Esophagus mucosa (tissue), 1 donor: ENCODE measurements at regions not wholly inside any gene's neighbourhood (a gene's known extent, or its start where the extent isn't known, plus 50 kb on each side); places are given as distances from the start of the nearest gene placed in this dataset.

Experiments used
- ATAC-seq: fragments of 200-7000 bp; cut with Tn5 transposase; one replicate; pipeline ENCODE4 v1.9.1; 2020
- donor health status: DM: yes; HTN: yes; CAD: no.

- ATAC-seq = no peak
Observed at GRCh38 chr9:126127591-126127990, 199.0 kb upstream of the MVB12B start.

- no peak for ATAC-seq
Observed at GRCh38 chr9:126128494-126129142, 198.0 kb upstream of the MVB12B start.

- ATAC-seq = no peak
Observed at GRCh38 chr9:126131066-126132010, 195.3 kb upstream of the MVB12B start.

DNA sequence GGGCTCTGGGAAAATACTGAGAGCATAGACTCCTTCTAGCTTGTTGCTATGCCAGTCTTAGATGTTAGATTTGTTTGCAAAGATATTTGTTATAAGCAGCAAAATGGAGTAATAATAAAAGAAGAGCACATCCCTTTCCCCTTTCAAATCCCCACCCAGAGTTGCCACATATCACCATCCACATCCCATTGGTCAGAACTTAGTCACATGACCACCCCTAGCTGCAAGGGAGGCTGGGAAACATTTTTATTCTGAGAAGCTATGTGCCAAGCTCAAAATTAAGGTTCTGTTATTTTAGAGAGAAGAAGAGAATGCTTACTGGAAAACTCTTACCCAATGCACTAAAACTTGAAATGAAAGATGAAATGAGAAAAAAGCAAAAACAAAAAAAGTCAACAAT is 193.9 kb upstream of the MVB12B start:
- no peak for ATAC-seq

DNA sequence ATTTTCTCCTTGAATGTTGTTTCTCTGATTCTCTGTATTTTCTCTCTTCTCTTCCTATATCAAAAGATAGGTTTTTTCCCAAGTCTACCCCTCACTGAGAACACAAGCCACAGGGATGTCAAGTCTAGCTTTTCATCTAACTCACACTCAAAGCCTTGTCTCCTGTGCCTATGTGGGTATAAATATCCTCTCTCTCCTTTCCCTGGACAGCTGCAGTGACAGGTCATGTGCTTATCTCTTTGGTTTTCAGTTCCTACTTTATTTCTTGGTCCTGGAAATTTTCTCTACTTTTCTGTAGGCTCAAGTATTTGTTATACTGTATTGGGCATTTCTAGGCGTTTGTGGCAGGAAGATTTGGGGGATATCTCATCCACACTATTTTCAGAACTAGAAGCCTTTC is 182.4 kb upstream of the MVB12B start:
- ATAC-seq = no peak

- ATAC-seq = no peak
Observed at GRCh38 chr9:126144603-126145456, 181.8 kb upstream of the MVB12B start.

- no peak for ATAC-seq
Observed at GRCh38 chr9:126145887-126146253, 180.8 kb upstream of the MVB12B start.

- peak; percentile 62 for ATAC-seq
Observed at GRCh38 chr9:126146254-126147145, 180.1 kb upstream of the MVB12B start.

GRCh38 chr9:126147186-126147935 is 179.3 kb upstream of the MVB12B start:
- ATAC-seq = no peak

DNA sequence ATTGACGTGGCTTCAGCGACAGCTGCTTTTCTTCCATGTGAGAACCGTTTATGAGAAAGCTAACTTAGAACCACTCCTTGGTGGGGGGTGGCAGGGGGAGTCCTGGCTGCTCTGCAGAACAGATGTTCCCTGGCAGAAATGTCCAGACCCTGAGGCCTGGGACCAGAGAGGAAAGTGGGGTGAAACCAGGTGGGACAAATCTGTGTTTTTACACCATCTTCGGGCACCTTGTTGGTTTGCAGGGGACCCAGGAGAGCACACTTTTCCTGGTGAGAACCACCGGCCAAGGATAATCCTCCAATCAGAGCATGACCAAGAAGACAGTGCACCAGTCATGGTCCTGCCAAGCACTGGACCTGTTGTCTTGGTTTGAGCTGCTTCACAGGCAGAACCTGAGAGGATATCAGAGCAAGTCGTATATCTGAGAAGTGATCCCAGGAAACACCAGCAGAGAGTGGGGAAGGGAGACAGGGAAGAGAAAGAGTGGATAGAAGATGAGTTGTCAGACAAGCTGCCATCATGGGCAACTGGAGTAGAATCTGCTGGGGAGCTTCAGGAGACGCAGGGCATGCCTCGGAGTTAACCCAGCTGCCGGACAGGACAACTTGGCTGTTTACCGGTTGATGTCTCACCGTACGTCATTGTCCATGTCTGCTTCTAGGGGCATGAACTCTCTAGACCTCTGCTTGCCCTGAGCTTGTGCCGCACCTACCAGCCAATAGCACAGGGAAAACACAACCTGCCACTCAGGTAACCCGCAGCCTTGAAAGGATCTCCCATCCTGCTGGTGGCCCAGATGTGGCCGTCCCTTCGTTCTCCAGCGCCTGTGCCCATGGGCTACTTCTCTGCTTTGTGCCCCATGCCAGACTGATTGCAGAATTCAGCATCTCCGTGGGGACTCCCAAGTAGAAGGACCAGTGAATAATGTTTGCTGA is 178.4 kb upstream of the MVB12B start:
- no peak for ATAC-seq

GRCh38 chr9:126148994-126149393 is 177.6 kb upstream of the MVB12B start:
- no peak for ATAC-seq

DNA sequence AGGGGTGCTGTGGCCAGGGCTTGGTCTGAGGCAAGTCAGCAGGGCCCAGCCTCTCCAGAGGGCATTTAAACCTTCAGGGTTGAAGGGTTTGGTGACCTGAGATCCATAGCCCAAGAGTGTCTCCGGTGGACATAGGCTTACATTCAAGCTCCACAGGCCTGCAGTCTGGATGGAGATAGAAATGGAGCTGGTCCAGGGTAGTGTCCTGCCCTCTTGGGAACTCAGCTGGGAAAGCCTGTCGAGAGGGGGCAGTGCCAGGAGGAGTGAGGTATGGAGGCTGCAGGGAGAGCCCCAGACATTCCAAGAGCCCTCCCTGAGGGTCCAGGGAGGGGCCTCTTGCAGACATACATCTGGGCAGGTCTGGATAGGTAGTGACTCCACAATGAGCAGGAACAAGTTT is 177.0 kb upstream of the MVB12B start:
- no peak for ATAC-seq

DNA sequence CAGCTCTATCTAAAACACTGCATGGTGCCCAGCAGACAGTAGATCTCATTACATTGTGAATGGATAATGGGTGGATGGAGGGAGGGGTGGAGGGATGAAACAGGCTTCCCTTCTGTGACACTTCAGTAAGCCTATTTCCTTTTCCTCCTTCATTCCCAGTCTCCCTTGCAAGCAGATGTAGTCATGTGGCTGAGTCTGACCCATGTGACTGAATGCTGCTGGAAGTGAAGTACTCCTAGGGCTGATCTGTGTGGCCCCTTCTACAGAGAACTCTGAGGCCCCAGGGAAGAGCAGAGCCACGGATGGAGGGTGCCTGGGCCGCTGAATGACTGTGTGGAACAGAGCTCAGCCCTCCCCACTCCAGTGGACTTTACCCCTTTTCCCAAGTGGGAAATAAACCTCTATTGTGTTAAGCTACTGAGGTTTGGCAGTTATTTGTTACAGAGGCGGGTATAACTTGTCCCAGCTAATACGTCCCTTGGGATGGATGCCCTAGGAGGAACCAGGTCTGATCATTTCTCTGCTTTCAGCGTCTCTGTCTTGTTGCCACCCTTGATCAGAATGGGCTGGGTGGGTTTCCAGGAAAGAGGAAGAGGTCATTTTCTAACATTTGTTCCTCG is 176.1 kb upstream of the MVB12B start:
- no peak for ATAC-seq

DNA sequence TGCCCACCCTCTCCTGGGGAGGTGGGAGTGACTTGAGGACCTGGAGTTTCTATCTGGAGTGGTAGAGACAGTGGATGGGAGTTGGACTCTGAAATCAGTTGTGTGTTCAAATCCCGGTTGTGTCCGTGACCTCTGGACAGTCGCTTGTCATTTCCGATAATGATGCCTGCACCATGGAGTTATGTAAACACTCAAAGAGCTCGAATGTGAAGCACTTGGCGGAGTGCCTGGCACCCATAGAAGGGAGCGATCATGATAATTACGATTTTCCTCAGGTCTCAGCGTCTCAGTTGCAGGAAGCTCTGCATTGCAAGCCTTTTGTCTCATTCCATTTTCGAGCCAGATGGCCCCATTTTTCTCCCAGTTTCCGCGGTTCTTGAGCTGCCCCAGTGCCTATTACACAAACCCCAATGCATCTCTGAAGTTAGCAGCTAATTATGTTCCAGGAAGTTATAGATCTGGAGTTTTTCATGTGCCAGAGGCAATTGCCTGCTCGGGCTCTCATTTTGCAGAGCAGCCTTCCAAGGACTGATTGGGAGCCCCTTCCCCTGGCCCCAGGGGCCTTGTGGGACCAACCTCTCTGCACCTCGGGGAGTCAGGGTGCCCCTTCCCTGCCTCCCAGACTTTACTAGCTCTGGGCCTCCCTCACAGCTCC is 175.5 kb upstream of the MVB12B start:
- ATAC-seq = no peak

GRCh38 chr9:126151686-126152134 is 174.9 kb upstream of the MVB12B start:
- ATAC-seq = no peak

DNA sequence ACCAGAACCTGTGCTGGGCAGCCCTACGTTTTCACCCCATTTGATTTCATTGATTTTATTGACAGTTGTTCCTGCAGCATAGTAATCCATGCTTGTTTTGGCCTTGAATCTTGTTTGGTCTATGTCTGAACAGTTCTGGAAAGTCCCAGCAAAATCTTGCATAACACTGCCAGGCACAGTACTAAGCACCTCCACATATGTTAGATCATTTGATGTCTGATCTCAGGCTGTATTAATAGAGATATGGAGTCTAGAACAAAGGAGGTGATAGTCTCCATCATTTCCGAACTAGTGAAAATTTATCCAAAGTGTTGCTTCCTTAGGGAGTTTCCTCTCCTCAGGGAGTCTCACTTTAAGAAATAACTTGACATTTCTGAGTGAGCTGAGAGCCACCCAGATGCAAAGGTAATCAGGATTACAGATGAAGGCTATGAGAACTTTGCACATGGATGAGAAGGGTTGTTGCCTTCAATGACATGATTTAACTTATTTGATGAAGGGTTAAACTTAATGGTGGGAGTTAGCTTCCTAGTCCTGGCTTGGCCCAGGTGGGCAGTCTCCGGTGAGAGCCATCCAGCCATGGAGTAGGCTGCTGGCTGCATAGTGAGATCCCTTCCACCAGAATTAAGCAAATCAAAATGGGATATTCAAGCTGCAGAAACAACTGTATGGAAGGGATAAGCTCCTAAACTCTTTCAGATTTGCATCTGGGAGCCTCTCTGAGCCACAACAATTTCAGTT is 173.8 kb upstream of the MVB12B start:
- ATAC-seq = no peak

DNA sequence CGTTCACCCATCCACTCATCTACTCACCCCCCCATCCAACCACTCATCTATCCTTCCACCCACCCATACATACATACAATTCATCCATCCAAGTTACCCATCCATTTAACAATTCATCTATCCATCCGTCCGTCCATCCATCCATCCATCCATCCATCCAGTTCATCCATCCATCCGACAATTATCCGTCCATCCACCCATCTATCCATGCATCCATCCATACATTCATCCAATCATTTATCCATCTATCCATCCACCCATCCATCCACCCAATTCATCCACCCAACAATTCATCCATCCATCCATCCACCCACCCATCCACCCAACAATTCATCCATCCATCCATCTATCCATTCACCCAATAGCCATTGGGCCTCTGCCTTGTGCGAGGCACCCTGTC is 173.2 kb upstream of the MVB12B start:
- ATAC-seq = no peak

GRCh38 chr9:126154182-126154827 is 172.3 kb upstream of the MVB12B start:
- no peak for ATAC-seq
